ENCODE measurements at regions not wholly inside any gene's neighbourhood (a gene's known extent, or its start where the extent isn't known, plus 50 kb on each side); places are given as distances from the start of the nearest gene placed in this dataset.

- no peak for TF ChIP-seq CTCF (IDR thresholded peaks at IDR 0.05; ENCODE audit: low read depth, low read length)
- no peak overlapping the region for H3K4me3 ChIP-seq (ENCODE audit: low read depth, low read length)
Observed at GRCh38 chr5:57805732-57806131, 323.1 kb upstream of the ACTBL2 start.

GRCh38 chr5:57805170-57805569, 322.6 kb upstream of the ACTBL2 start:
- no peak overlapping the region for H3K4me3 ChIP-seq (ENCODE audit: low read depth, low read length)
- TF ChIP-seq CTCF (IDR thresholded peaks at IDR 0.05; ENCODE audit: low read depth, low read length) = no peak

- TF ChIP-seq CTCF (IDR thresholded peaks at IDR 0.05; ENCODE audit: low read depth, low read length) = no peak
- no peak overlapping the region for H3K4me3 ChIP-seq (ENCODE audit: low read depth, low read length)
Observed at GRCh38 chr5:57804505-57804904, 321.9 kb upstream of the ACTBL2 start.

- H3K4me3 ChIP-seq (ENCODE audit: low read depth, low read length) = no peak overlapping the region
- no peak for TF ChIP-seq CTCF (IDR thresholded peaks at IDR 0.05; ENCODE audit: low read depth, low read length)
Observed at GRCh38 chr5:57804007-57804444, 321.4 kb upstream of the ACTBL2 start.

GRCh38 chr5:57802131-57802530, 319.5 kb upstream of the ACTBL2 start:
- H3K4me3 ChIP-seq (ENCODE audit: low read depth, low read length) = no peak overlapping the region
- TF ChIP-seq CTCF (IDR thresholded peaks at IDR 0.05; ENCODE audit: low read depth, low read length) = no peak

- H3K4me3 ChIP-seq (ENCODE audit: low read depth, low read length) = no peak overlapping the region
- no peak for TF ChIP-seq CTCF (IDR thresholded peaks at IDR 0.05; ENCODE audit: low read depth, low read length)
Observed at GRCh38 chr5:57795203-57795602, 312.6 kb upstream of the ACTBL2 start.

- no peak overlapping the region for H3K4me3 ChIP-seq (ENCODE audit: low read depth, low read length)
- TF ChIP-seq CTCF (IDR thresholded peaks at IDR 0.05; ENCODE audit: low read depth, low read length) = no peak
Observed at GRCh38 chr5:57791875-57792274, 309.3 kb upstream of the ACTBL2 start.
